ENCODE measurements at regions not wholly inside any gene's neighbourhood (a gene's known extent, or its start where the extent isn't known, plus 50 kb on each side); places are given as distances from the start of the nearest gene placed in this dataset.

GRCh38 chr18:1014951-1015624 is 110.4 kb downstream of the ADCYAP1 start:
- H3K27ac ChIP-seq (replicated peaks; ENCODE audit: low read length) = peak overlapping the region; percentile 25
- H3K9me3 ChIP-seq (replicated peaks in 1 of 2; ENCODE audit: control insufficient read depth in 2 of 2, insufficient read depth in 1 of 2, low read depth in 1 of 2, low read length in 2 of 2) = no peaks in the 10 kb centered on the region

GRCh38 chr18:1015777-1016176 is 111.1 kb downstream of the ADCYAP1 start:
- H3K4me1 ChIP-seq (ENCODE audit: control insufficient read depth in 2 of 2, insufficient read depth in 1 of 2, low read depth in 1 of 2, low read length in 2 of 2) = peaks cover 0 to 15% of the 10 kb centered on the region in 2 donors

More at GRCh38 chr18:1014951-1015624, 110.4 kb downstream of the ADCYAP1 start:
- Histone ChIP-seq H4K91ac (ENCODE audit: low read depth, low read length, poor library complexity) (no peak overlapping the region), H3K14ac (ENCODE audit: low read length) (no peak overlapping the region), H3K79me1 (ENCODE audit: low read depth, low read length) (no peaks in the 10 kb centered on the region), H4K8ac (ENCODE audit: low read depth, low read length) (no peak overlapping the region), H2AK5ac (ENCODE audit: low read depth, low read length) (no peak overlapping the region), H3K4me1 (ENCODE audit: control insufficient read depth in 2 of 2, insufficient read depth in 1 of 2, low read depth in 1 of 2, low read length in 2 of 2) (peaks cover 0 to 15% of the 10 kb centered on the region in 2 donors), H3K4ac (ENCODE audit: low read length) (no peak overlapping the region), H3K9ac (ENCODE audit: low read depth, low read length, poor library complexity) (no peak overlapping the region), H2BK120ac (ENCODE audit: low read depth, low read length) (no peak overlapping the region), H3K23ac (ENCODE audit: low read depth, low read length, poor library complexity) (no peak overlapping the region), H2BK15ac (ENCODE audit: low read length) (no peak overlapping the region), H3K4me3 (ENCODE audit: low read length in 2 of 2) (no peak overlapping the region), H3K4me2 (ENCODE audit: insufficient read depth, low read length, poor library complexity, severe bottlenecking) (no peak overlapping the region), H3K27me3 (ENCODE audit: control insufficient read depth in 3 of 3, insufficient read depth in 3 of 3, low read depth in 1 of 3, low read length in 3 of 3) (no peaks in the 10 kb centered on the region), H3K18ac (ENCODE audit: low read length) (no peak overlapping the region), H2BK5ac (ENCODE audit: low read length) (no peak overlapping the region), H3K36me3 (replicated peaks in 1 of 2; ENCODE audit: control insufficient read depth in 2 of 2, insufficient read depth in 2 of 2, low read length in 2 of 2) (no peaks in the 10 kb centered on the region), H2BK12ac (ENCODE audit: low read length) (no peak overlapping the region), H2AFZ (ENCODE audit: low read length) (no peak overlapping the region)
- DNase-seq (ENCODE audit: low spot score) = no peak

GRCh38 chr18:1017227-1018058 is 112.8 kb downstream of the ADCYAP1 start:
- H2BK12ac ChIP-seq (ENCODE audit: low read length) = no peak overlapping the region
- H3K9ac ChIP-seq (ENCODE audit: low read depth, low read length, poor library complexity) = no peak overlapping the region
- no peak overlapping the region for H3K23ac ChIP-seq (ENCODE audit: low read depth, low read length, poor library complexity)
- no peak overlapping the region for H3K27ac ChIP-seq (replicated peaks; ENCODE audit: low read length)
- H2BK5ac ChIP-seq (ENCODE audit: low read length) = no peak overlapping the region
- H4K91ac ChIP-seq (ENCODE audit: low read depth, low read length, poor library complexity) = no peak overlapping the region
- no peak for DNase-seq (ENCODE audit: low spot score)
- no peak overlapping the region for H4K8ac ChIP-seq (ENCODE audit: low read depth, low read length)
- H3K4me1 ChIP-seq (ENCODE audit: control insufficient read depth in 2 of 2, insufficient read depth in 1 of 2, low read depth in 1 of 2, low read length in 2 of 2) = peaks cover 0 to 15% of the 10 kb centered on the region in 2 donors
- no peak overlapping the region for H2BK120ac ChIP-seq (ENCODE audit: low read depth, low read length)
- WGBS, 2 donors (ENCODE audit: extremely low coverage in 2 of 2, insufficient read length in 2 of 2, insufficient replicate concordance in 1 of 2) = no CpG with 5 or more reads among the region's 8 CpGs
- no peak overlapping the region for H2AFZ ChIP-seq (ENCODE audit: low read length)
- no peak overlapping the region for H2AK5ac ChIP-seq (ENCODE audit: low read depth, low read length)
- no peak overlapping the region for H3K4me3 ChIP-seq (ENCODE audit: low read length in 2 of 2)
- no peak overlapping the region for H3K18ac ChIP-seq (ENCODE audit: low read length)
- H3K4me2 ChIP-seq (ENCODE audit: insufficient read depth, low read length, poor library complexity, severe bottlenecking) = no peak overlapping the region
- H3K36me3 ChIP-seq (replicated peaks in 1 of 2; ENCODE audit: control insufficient read depth in 2 of 2, insufficient read depth in 2 of 2, low read length in 2 of 2) = no peaks in the 10 kb centered on the region
- no peak overlapping the region for H3K4ac ChIP-seq (ENCODE audit: low read length)
- H3K14ac ChIP-seq (ENCODE audit: low read length) = no peak overlapping the region
- H3K27me3 ChIP-seq (ENCODE audit: control insufficient read depth in 3 of 3, insufficient read depth in 3 of 3, low read depth in 1 of 3, low read length in 3 of 3) = no peaks in the 10 kb centered on the region
- no peak overlapping the region for H2BK15ac ChIP-seq (ENCODE audit: low read length)
- H3K9me3 ChIP-seq (replicated peaks in 1 of 2; ENCODE audit: control insufficient read depth in 2 of 2, insufficient read depth in 1 of 2, low read depth in 1 of 2, low read length in 2 of 2) = no peaks in the 10 kb centered on the region
- no peaks in the 10 kb centered on the region for H3K79me1 ChIP-seq (ENCODE audit: low read depth, low read length)

More at GRCh38 chr18:1015777-1016176, 111.1 kb downstream of the ADCYAP1 start:
- Histone ChIP-seq H3K79me1 (ENCODE audit: low read depth, low read length) (no peaks in the 10 kb centered on the region), H2BK120ac (ENCODE audit: low read depth, low read length) (no peak overlapping the region), H3K9ac (ENCODE audit: low read depth, low read length, poor library complexity) (no peak overlapping the region), H3K9me3 (replicated peaks in 1 of 2; ENCODE audit: control insufficient read depth in 2 of 2, insufficient read depth in 1 of 2, low read depth in 1 of 2, low read length in 2 of 2) (no peaks in the 10 kb centered on the region), H3K4ac (ENCODE audit: low read length) (no peak overlapping the region), H3K4me2 (ENCODE audit: insufficient read depth, low read length, poor library complexity, severe bottlenecking) (no peak overlapping the region), H4K91ac (ENCODE audit: low read depth, low read length, poor library complexity) (no peak overlapping the region), H3K36me3 (replicated peaks in 1 of 2; ENCODE audit: control insufficient read depth in 2 of 2, insufficient read depth in 2 of 2, low read length in 2 of 2) (no peaks in the 10 kb centered on the region), H3K27me3 (ENCODE audit: control insufficient read depth in 3 of 3, insufficient read depth in 3 of 3, low read depth in 1 of 3, low read length in 3 of 3) (no peaks in the 10 kb centered on the region), H2BK15ac (ENCODE audit: low read length) (no peak overlapping the region), H3K27ac (replicated peaks; ENCODE audit: low read length) (peak overlapping the region; percentile 25), H3K14ac (ENCODE audit: low read length) (no peak overlapping the region), H3K4me3 (ENCODE audit: low read length in 2 of 2) (no peak overlapping the region), H2AFZ (ENCODE audit: low read length) (no peak overlapping the region), H2AK5ac (ENCODE audit: low read depth, low read length) (no peak overlapping the region), H2BK5ac (ENCODE audit: low read length) (no peak overlapping the region), H3K23ac (ENCODE audit: low read depth, low read length, poor library complexity) (no peak overlapping the region), H4K8ac (ENCODE audit: low read depth, low read length) (no peak overlapping the region), H2BK12ac (ENCODE audit: low read length) (no peak overlapping the region), H3K18ac (ENCODE audit: low read length) (no peak overlapping the region)
- WGBS, 2 donors (ENCODE audit: extremely low coverage in 2 of 2, insufficient read length in 2 of 2, insufficient replicate concordance in 1 of 2) = no CpG with 5 or more reads among the region's 2 CpGs
- DNase-seq (ENCODE audit: low spot score) = no peak

GRCh38 chr18:1018181-1018681 is 113.6 kb downstream of the ADCYAP1 start:
- Histone ChIP-seq H2BK120ac (ENCODE audit: low read depth, low read length) (no peak overlapping the region), H3K14ac (ENCODE audit: low read length) (no peak overlapping the region), H3K4me3 (ENCODE audit: low read length in 2 of 2) (no peak overlapping the region), H2AK5ac (ENCODE audit: low read depth, low read length) (no peak overlapping the region), H4K8ac (ENCODE audit: low read depth, low read length) (no peak overlapping the region), H3K36me3 (replicated peaks in 1 of 2; ENCODE audit: control insufficient read depth in 2 of 2, insufficient read depth in 2 of 2, low read length in 2 of 2) (no peaks in the 10 kb centered on the region), H2AFZ (ENCODE audit: low read length) (no peak overlapping the region), H3K4ac (ENCODE audit: low read length) (no peak overlapping the region), H2BK12ac (ENCODE audit: low read length) (no peak overlapping the region), H3K18ac (ENCODE audit: low read length) (no peak overlapping the region), H3K4me2 (ENCODE audit: insufficient read depth, low read length, poor library complexity, severe bottlenecking) (peak overlapping the region; percentile 19), H2BK15ac (ENCODE audit: low read length) (no peak overlapping the region), H3K4me1 (ENCODE audit: control insufficient read depth in 2 of 2, insufficient read depth in 1 of 2, low read depth in 1 of 2, low read length in 2 of 2) (peaks cover 0 to 15% of the 10 kb centered on the region in 2 donors), H3K23ac (ENCODE audit: low read depth, low read length, poor library complexity) (no peak overlapping the region), H3K9me3 (replicated peaks in 1 of 2; ENCODE audit: control insufficient read depth in 2 of 2, insufficient read depth in 1 of 2, low read depth in 1 of 2, low read length in 2 of 2) (no peaks in the 10 kb centered on the region), H3K9ac (ENCODE audit: low read depth, low read length, poor library complexity) (no peak overlapping the region), H2BK5ac (ENCODE audit: low read length) (no peak overlapping the region), H3K27me3 (ENCODE audit: control insufficient read depth in 3 of 3, insufficient read depth in 3 of 3, low read depth in 1 of 3, low read length in 3 of 3) (no peaks in the 10 kb centered on the region), H4K91ac (ENCODE audit: low read depth, low read length, poor library complexity) (no peak overlapping the region), H3K79me1 (ENCODE audit: low read depth, low read length) (no peaks in the 10 kb centered on the region), H3K27ac (replicated peaks; ENCODE audit: low read length) (no peak overlapping the region)
- no peak for DNase-seq (ENCODE audit: low spot score)
- no CpG with 5 or more reads among the region's 5 CpGs for WGBS, 2 donors (ENCODE audit: extremely low coverage in 2 of 2, insufficient read length in 2 of 2, insufficient replicate concordance in 1 of 2)
